HepG2 (cell line): ENCODE measurements at regions not wholly inside any gene's neighbourhood (a gene's known extent, or its start where the extent isn't known, plus 50 kb on each side); places are given as distances from the start of the nearest gene placed in this dataset.

Experiments used
- ATAC-seq: fragments of 200-7000 bp; cut with Tn5 transposase; 3 replicates; pipeline ENCODE4 v1.9.1; 2020; ENCODE audit warnings: mild to moderate bottlenecking, moderate library complexity
- BruUV-seq: library from RNA; stranded (reverse); fragments of 400-500 nt; replicated peaks from 2 replicates; lab custom pipeline; 2021; lab: Mats Ljungman, UMichigan
- CTCF ChIA-PET: fragments of 300-600 bp; formaldehyde crosslinking; extraction: SDS; loops from one replicate; lab custom pipeline; 2021; ENCODE audit warnings: low total read pairs, inconsistent platforms, low intra/inter-chr PET ratio; lab: Yijun Ruan, JAX
- POLR2A ChIA-PET: fragments of 350-600 bp; sonication (Branson Sonifier 250); formaldehyde crosslinking; loops from one replicate; lab custom pipeline; 2020; ENCODE audit warnings: antibody characterized with exemption, inconsistent platforms; lab: Yijun Ruan, JAX
- DNase-seq: peaks from one replicate; pipeline ENCODE4 v3.0.0-alpha.2; 2015; ENCODE audit warnings: low spot score
- FAIRE-seq: peaks from 3 replicates; lab custom pipeline; 2011; peaks lifted over from hg19 to GRCh38; lab: Jason Lieb, UNC
- H2AFZ ChIP-seq: one replicate; pipeline ENCODE4 v1.6.1; 2011; ENCODE audit warnings: low read length, inconsistent platforms
- H3K27ac ChIP-seq: fragments of 300-600 bp; 3 replicates; pipeline ENCODE4 v1.8.0; 2011; ENCODE audit warnings: mixed run types, mild to moderate bottlenecking, mixed read lengths, low read length, inconsistent platforms; ENCODE audit not compliant: insufficient read depth; ENCODE audit errors: extremely low read length
- H3K27me3 ChIP-seq, 2 experiments: fragments of 200-600 bp in 1 of 2; 2 replicates in 1 of 2; 3 replicates in 1 of 2; pipeline versions ENCODE4 v1.6.0 to v1.8.0; 2011; ENCODE audit warnings: low read length in 2 of 2, mild to moderate bottlenecking in 2 of 2, moderate library complexity in 2 of 2, inconsistent platforms in 1 of 2; ENCODE audit not compliant: insufficient read depth in 2 of 2, control insufficient read depth in 1 of 2
- H3K36me3 ChIP-seq, 2 experiments: fragments of 200-600 bp in 1 of 2; replicated peaks in 1 of 2; 2 replicates in 1 of 2; 3 replicates in 1 of 2; pipeline versions ENCODE4 v1.5.1 to v1.8.0; 2011; ENCODE audit warnings: low read length in 2 of 2, inconsistent platforms in 1 of 2; ENCODE audit not compliant: insufficient read depth in 2 of 2, control insufficient read depth in 1 of 2
- H3K4me1 ChIP-seq: 2 replicates; pipeline ENCODE4 v1.5.1; 2012; ENCODE audit warnings: low read length, inconsistent platforms; ENCODE audit not compliant: insufficient read depth
- H3K4me2 ChIP-seq: 2 replicates; pipeline ENCODE4 v1.6.0; 2011; ENCODE audit warnings: low read depth, low read length, inconsistent platforms
- H3K4me3 ChIP-seq, 3 experiments: fragments of 200-600 bp in 1 of 3; sonication (generic), shearing (Covaris generic) in 1 of 3; replicated peaks in 1 of 3; 2 replicates each; pipeline ENCODE4 v1.5.1; 2011 to 2016; ENCODE audit warnings: low read length in 3 of 3, inconsistent platforms in 2 of 3, low read depth in 2 of 3, mild to moderate bottlenecking in 2 of 3, control low read depth in 1 of 3, mixed read lengths in 1 of 3; ENCODE audit not compliant: insufficient read depth in 1 of 3
- H3K79me2 ChIP-seq: one replicate; pipeline ENCODE4 v1.6.1; 2011; ENCODE audit warnings: low read length, inconsistent platforms; ENCODE audit not compliant: insufficient read depth
- H3K9ac ChIP-seq: 2 replicates; pipeline ENCODE4 v1.6.0; 2011; ENCODE audit warnings: mild to moderate bottlenecking, low read depth, low read length, inconsistent platforms; ENCODE audit not compliant: insufficient read depth
- H3K9me3 ChIP-seq: 2 replicates; pipeline ENCODE4 v1.5.1; 2012; ENCODE audit warnings: mild to moderate bottlenecking, low read length
- H4K20me1 ChIP-seq: 2 replicates; pipeline ENCODE4 v1.6.0; 2011; ENCODE audit warnings: inconsistent platforms, mild to moderate bottlenecking, low read length, moderate library complexity; ENCODE audit not compliant: insufficient read depth
- CBX2 ChIP-seq, 2 experiments: fragments of 200-600 bp in 1 of 2; sonication (generic); formaldehyde crosslinking in 1 of 2; IDR thresholded peaks; 2 replicates each; pipeline versions ENCODE4 v1.7.0 to v1.8.1; 2018 to 2022; ENCODE audit warnings: low read depth in 2 of 2, low read length in 1 of 2, mild to moderate bottlenecking in 1 of 2, missing genetic modification reagents in 1 of 2
- FLYWCH1 ChIP-seq: sonication (generic); formaldehyde crosslinking; IDR thresholded peaks from 2 replicates; pipeline ENCODE4 v1.8.1; 2023; ENCODE audit warnings: mild to moderate bottlenecking, missing genetic modification reagents
- FOXJ3 ChIP-seq: sonication (generic); formaldehyde crosslinking; IDR thresholded peaks from 2 replicates; pipeline ENCODE4 v1.4.0; 2020; ENCODE audit warnings: missing genetic modification reagents, mild to moderate bottlenecking, borderline replicate concordance
- HNRNPH1 ChIP-seq: fragments of 200-400 bp; formaldehyde crosslinking; optimal IDR thresholded peaks from 2 replicates; pipeline ENCODE3; 2017; ENCODE audit warnings: mild to moderate bottlenecking, low read depth, low read length
- MIXL1 ChIP-seq: IDR thresholded peaks from 2 replicates; pipeline ENCODE4 v1.6.1; 2016
- NONO ChIP-seq, 2 experiments: fragments of 450-650 bp in 1 of 2; sonication (generic) in 1 of 2; formaldehyde crosslinking in 1 of 2; IDR thresholded peaks in 1 of 2; conservative IDR thresholded peaks in 1 of 2; 2 replicates each; pipeline versions ENCODE4 v1.6.1 to v1.8.0; 2017 to 2022; ENCODE audit warnings: mild to moderate bottlenecking in 1 of 2, missing genetic modification reagents in 1 of 2, moderate library complexity in 1 of 2
- PLRG1 ChIP-seq: fragments of 450-650 bp; conservative IDR thresholded peaks from 2 replicates; pipeline ENCODE4 v1.6.1; 2016
- ZBTB44 ChIP-seq: sonication (generic); formaldehyde crosslinking; IDR thresholded peaks from 2 replicates; pipeline ENCODE4 v1.4.0; 2020; ENCODE audit warnings: missing genetic modification reagents
- ZMYM4 ChIP-seq: sonication (generic); formaldehyde crosslinking; IDR thresholded peaks from 2 replicates; pipeline ENCODE4 v1.8.1; 2023; ENCODE audit warnings: mild to moderate bottlenecking, missing genetic modification reagents
- ZNF354B ChIP-seq: sonication (generic); formaldehyde crosslinking; IDR thresholded peaks from 2 replicates; pipeline ENCODE4 v1.8.0; 2022; ENCODE audit warnings: mild to moderate bottlenecking, missing genetic modification reagents
- ZNF543 ChIP-seq: sonication (generic); formaldehyde crosslinking; IDR thresholded peaks from 2 replicates; pipeline ENCODE4 v1.4.0; 2020; ENCODE audit warnings: mild to moderate bottlenecking, missing genetic modification reagents
- ZNF567 ChIP-seq: sonication (generic); formaldehyde crosslinking; IDR thresholded peaks from 2 replicates; pipeline ENCODE4 v1.8.1; 2023; ENCODE audit warnings: mild to moderate bottlenecking, missing genetic modification reagents, borderline replicate concordance
- ZNF619 ChIP-seq: sonication (generic); formaldehyde crosslinking; IDR thresholded peaks from 2 replicates; pipeline ENCODE4 v1.4.0; 2020; ENCODE audit warnings: mild to moderate bottlenecking, missing genetic modification reagents
- ZNF703 ChIP-seq: sonication (generic); formaldehyde crosslinking; IDR thresholded peaks from 2 replicates; pipeline ENCODE4 v1.5.1; 2020; ENCODE audit warnings: missing genetic modification reagents, mild to moderate bottlenecking, moderate library complexity, borderline replicate concordance
- ZNF709 ChIP-seq: sonication (generic); formaldehyde crosslinking; IDR thresholded peaks from 2 replicates; pipeline ENCODE4 v1.5.0; 2020; ENCODE audit warnings: mild to moderate bottlenecking, missing genetic modification reagents
- ZNF75D ChIP-seq: sonication (generic); formaldehyde crosslinking; IDR thresholded peaks from 2 replicates; pipeline ENCODE4 v1.8.1; 2023; ENCODE audit warnings: missing genetic modification reagents, mild to moderate bottlenecking, borderline replicate concordance
- WGBS: methylation state at CpG from one replicate; pipeline ENCODE4 v1.1.6; 2017; ENCODE audit warnings: low lambda C conversion rate; 5-methylcytosine and 5-hydroxymethylcytosine counted together
- in situ Hi-C: cut with HindIII; loops from 2 replicates; pipeline ENCODE4 v1.10.0; 2017; ENCODE audit warnings: low pct_unique_long_range_greater_than_20kb; ENCODE audit not compliant: extremely low pct_ligation_motif_present
- intact Hi-C: fragments of 100-400 bp; cut with micrococcal nuclease; formaldehyde crosslinking; loops from one replicate; pipeline ENCODE4 v1.10.0; 2022; ENCODE audit not compliant: unreplicated experiment
- TF ChIP-seq, protein P1 (sequence below): sonication (generic); formaldehyde crosslinking; IDR thresholded peaks from 2 replicates; pipeline ENCODE4 v1.8.1; 2023; ENCODE audit warnings: mild to moderate bottlenecking, inconsistent platforms, moderate library complexity, missing genetic modification reagents, borderline replicate concordance

- TF ChIP-seq, protein P1, sequence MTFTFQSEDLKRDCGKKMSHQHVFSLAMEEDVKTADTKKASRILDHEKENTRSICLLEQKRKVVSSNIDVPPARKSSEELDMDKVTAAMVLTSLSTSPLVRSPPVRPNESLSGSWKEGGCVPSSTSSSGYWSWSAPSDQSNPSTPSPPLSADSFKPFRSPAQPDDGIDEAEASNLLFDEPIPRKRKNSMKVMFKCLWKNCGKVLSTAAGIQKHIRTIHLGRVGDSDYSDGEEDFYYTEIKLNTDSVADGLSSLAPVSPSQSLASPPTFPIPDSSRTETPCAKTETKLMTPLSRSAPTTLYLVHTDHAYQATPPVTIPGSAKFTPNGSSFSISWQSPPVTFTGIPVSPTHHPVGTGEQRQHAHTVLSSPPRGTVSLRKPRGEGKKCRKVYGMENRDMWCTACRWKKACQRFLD (CRISPR knock-in tag): no peak
- TF ChIP-seq ZNF354B (CRISPR knock-in tag): no peak
These were observed 120.6 kb upstream of the EDNRA start (continued) for GRCh38 chr4:147360301-147360700.

GRCh38 chr4:147361726-147362125, 119.2 kb upstream of the EDNRA start:
- POLR2A ChIA-PET: no interaction called here
- Histone ChIP-seq H3K9ac (no peak overlapping the region), H3K9me3 (no peaks in the 10 kb centered on the region), H3K4me3 (no peak overlapping the region), H3K27ac (no peak overlapping the region), H3K36me3 (no peaks in the 10 kb centered on the region), H3K4me2 (no peak overlapping the region), H3K27me3 (no peaks in the 10 kb centered on the region), H2AFZ (no peak overlapping the region), H3K79me2 (no peaks in the 10 kb centered on the region), H3K4me1 (no peaks in the 10 kb centered on the region), H4K20me1 (no peaks in the 10 kb centered on the region)
- ATAC-seq: no peak
- CTCF ChIA-PET: no interaction called here
- in situ Hi-C loops: no loop called here
- 0% methylated on average over 1 of the region's 1 CpG for WGBS
- BruUV-seq: no TSS peak
- intact Hi-C loops: no loop called here
- FAIRE-seq: no peak
- no peak for TF ChIP-seq CBX2 (IDR thresholded peaks at IDR 0.05; ENCODE audit: low read depth, low read length)
- no peak for TF ChIP-seq CBX2 (CRISPR knock-in tag; IDR thresholded peaks at IDR 0.05; ENCODE audit: low read depth)
- TF ChIP-seq ZNF619: no peak
- no peak for TF ChIP-seq ZNF709
- no peak for DNase-seq

GRCh38 chr4:147362938-147363337, 118.0 kb upstream of the EDNRA start:
- H3K27ac ChIP-seq: no peak overlapping the region
- FAIRE-seq (no peak), ATAC-seq (no peak), DNase-seq (no peak)
- H3K79me2 ChIP-seq: no peaks in the 10 kb centered on the region
- no peaks in the 10 kb centered on the region for H4K20me1 ChIP-seq
- WGBS: 4% methylated on average over 4 of the region's 4 CpGs
- H2AFZ ChIP-seq: no peak overlapping the region
- no peak overlapping the region for H3K4me2 ChIP-seq
- H3K4me1 ChIP-seq: no peaks in the 10 kb centered on the region
- H3K9me3 ChIP-seq: no peaks in the 10 kb centered on the region
- H3K36me3 ChIP-seq: no peaks in the 10 kb centered on the region
- ChIA-PET CTCF (no interaction called here), POLR2A (no interaction called here)
- no TSS peak for BruUV-seq
- in situ Hi-C loops (no loop called here), intact Hi-C loops (no loop called here)
- no peak overlapping the region for H3K9ac ChIP-seq
- no peaks in the 10 kb centered on the region for H3K27me3 ChIP-seq
- no peak overlapping the region for H3K4me3 ChIP-seq
- TF ChIP-seq ZMYM4 (CRISPR knock-in tag) (no peak), NONO (IDR thresholded peaks at IDR 0.05) (no peak), NONO (CRISPR knock-in tag; conservative IDR thresholded peaks at IDR 0.05) (no peak), FOXJ3 (CRISPR knock-in tag) (no peak), FLYWCH1 (no peak), ZNF703 (CRISPR knock-in tag) (no peak), HNRNPH1 (no peak), MIXL1 (CRISPR knock-in tag) (no peak), ZNF543 (no peak), ZNF75D (CRISPR knock-in tag) (no peak), ZNF567 (CRISPR knock-in tag) (no peak), ZBTB44 (CRISPR knock-in tag) (no peak), PLRG1 (no peak)
